Heart right ventricle (tissue), 16 donors: ENCODE measurements at regions not wholly inside any gene's neighbourhood (a gene's known extent, or its start where the extent isn't known, plus 50 kb on each side); places are given as distances from the start of the nearest gene placed in this dataset.

Source experiments
- ATAC-seq, 8 donors: fragments of 200-7000 bp; cut with Tn5 transposase; one replicate each; pipeline ENCODE4 v1.9.1; 2020; ENCODE audit warnings: mild to moderate bottlenecking in 8 of 8, moderate library complexity in 8 of 8, moderate number of reproducible peaks in 1 of 8
- DNase-seq, 2 donors: peaks; one replicate each; pipeline ENCODE4 v3.0.0-alpha.2; 2020
- H3K27ac ChIP-seq, 10 donors: fragments of 200-600 bp; sonication (generic) in 2 of 10; one replicate each; pipeline versions ENCODE4 v1.5.0 to v1.8.0; 2020 to 2022; ENCODE audit warnings: mild to moderate bottlenecking in 3 of 10
- H3K27me3 ChIP-seq, 7 donors: fragments of 200-600 bp; one replicate each; pipeline ENCODE4 v1.8.0; 2021 to 2022; ENCODE audit warnings: mild to moderate bottlenecking in 2 of 7
- H3K36me3 ChIP-seq, 9 donors: fragments of 200-600 bp; sonication (generic) in 1 of 9; one replicate each; pipeline versions ENCODE4 v1.5.0 to v1.8.0; 2020 to 2022; ENCODE audit warnings: mild to moderate bottlenecking in 2 of 9
- H3K4me1 ChIP-seq, 9 donors: fragments of 200-600 bp; sonication (generic) in 1 of 9; one replicate each; pipeline versions ENCODE4 v1.5.0 to v1.8.0; 2020 to 2022; ENCODE audit warnings: mild to moderate bottlenecking in 4 of 9
- H3K4me3 ChIP-seq, 10 donors: fragments of 200-600 bp; sonication (generic) in 2 of 10; one replicate each; pipeline versions ENCODE4 v1.5.0 to v1.8.0; 2020 to 2022; ENCODE audit warnings: mild to moderate bottlenecking in 7 of 10, moderate library complexity in 2 of 10
- H3K9me3 ChIP-seq, 11 donors: fragments of 200-600 bp in 10 of 11; sonication (generic) in 2 of 11; one replicate each; pipeline versions ENCODE4 v1.5.0 to v1.8.0; 2013 to 2022; ENCODE audit warnings: mild to moderate bottlenecking in 2 of 11, control low read depth in 1 of 11, moderate library complexity in 1 of 11
- WGBS, 2 donors: extraction: QIAGEN DNeasy Blood & Tissue Kit; methylation state at CpG; one replicate each; pipeline ENCODE4 v1.1.7; 2013; ENCODE audit warnings: inconsistent platforms in 1 of 2; 5-methylcytosine and 5-hydroxymethylcytosine counted together
- intact Hi-C, 10 donors: fragments of 100-400 bp; cut with DNase I; formaldehyde crosslinking; loops; one replicate each; pipeline versions ENCODE4 v1.11.1 to v1.14.2; 2022
- TF ChIP-seq, protein P1 (sequence below), 9 donors: fragments of 200-600 bp; sonication (generic) in 2 of 9; IDR thresholded peaks; one replicate each; pipeline versions ENCODE4 v1.5.0 to v1.8.0; 2021 to 2022; ENCODE audit warnings: antibody characterized with exemption in 9 of 9, mild to moderate bottlenecking in 5 of 9, moderate library complexity in 1 of 9
- donor health status: Arrhythmogenic right ventricular cardiomyopathy.
- donor health status: ischemic (EF 13 %, LVEDD 7.1; RV severe dilation, severe dysfunction).
- donor health status: healthy with polysubstance abuse.
- donor health status: DM: no; HTN: yes; CAD: no.
- donor health status: DM: no; HTN: no; CAD: no.
- donor health status: ischemic (EF 25% LVEDD 6.9; RV normal size, moderate dysfunction).
- donor health status: ischemic (EF 25% LVEDD 5.7; RV mildly dilated, moderate dysfunction).
- donor health status: healthy.
- donor health status: DM: yes; HTN: yes; CAD: no.
- donor health status: Ischemic cardiomyopathy.
- donor health status: ischemic (EF 35%, LVEDD 5.7; RV mildly dilated, moderate dysfunction).
- donor health status: nonischemic (EF 11% LVEDD 7.7; RV severe dilation, severe dysfunction).
- donor health status: DM: yes; HTN: yes; CAD: no.
- donor health status: PGD.
- donor health status: ischemic (EF 29% LVEDD 5.4; RV normal size, mild dysfunction).
- donor health status: nonischemic (EF 23%, LVEDD 6.1; RV moderate dilation, normal function).

DNA sequence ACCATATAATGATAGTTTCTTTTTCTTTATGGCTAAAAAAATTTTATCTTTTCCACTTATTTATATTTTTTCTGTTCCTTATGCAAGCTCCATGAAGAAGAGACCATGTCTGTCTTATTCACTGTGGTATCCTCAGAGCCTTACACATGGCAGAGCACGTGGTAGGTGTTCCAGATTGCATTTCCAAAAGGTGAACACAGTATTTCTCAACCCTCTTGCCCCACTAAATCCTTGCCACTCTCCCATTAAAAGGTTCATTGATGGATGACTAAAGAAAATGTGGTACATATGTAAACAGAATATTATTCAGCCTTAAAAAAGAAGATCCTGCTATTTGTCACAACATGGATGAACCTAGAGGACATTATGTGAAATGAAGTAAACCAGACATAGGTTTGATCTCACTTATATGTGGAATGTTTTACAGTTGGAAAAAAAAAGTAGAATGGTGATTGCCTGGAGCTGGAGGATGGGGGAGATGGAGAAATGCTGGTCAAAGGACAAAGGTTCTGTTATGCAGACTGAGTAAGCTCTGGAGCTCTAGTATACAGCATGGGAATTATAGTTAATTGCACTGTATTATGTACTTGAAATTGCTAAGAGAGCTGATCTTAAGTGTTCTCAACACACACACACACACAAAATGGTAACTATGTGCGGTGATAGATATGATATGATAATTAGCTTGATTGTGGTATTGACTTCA is 266.7 kb downstream of the CNTN3 start:
- 75 to 76% methylated on average over 2 of the region's 2 CpGs for WGBS, 2 donors
- Histone ChIP-seq H3K36me3 (no peaks in the 10 kb centered on the region), H3K4me1 (no peaks in the 10 kb centered on the region), H3K9me3 (no peaks in the 10 kb centered on the region), H3K27ac (no peak overlapping the region), H3K27me3 (no peaks in the 10 kb centered on the region), H3K4me3 (no peak overlapping the region)
- intact Hi-C loops = no loop called here
- ATAC-seq (no peak), DNase-seq (no peak)
- TF ChIP-seq, protein P1, sequence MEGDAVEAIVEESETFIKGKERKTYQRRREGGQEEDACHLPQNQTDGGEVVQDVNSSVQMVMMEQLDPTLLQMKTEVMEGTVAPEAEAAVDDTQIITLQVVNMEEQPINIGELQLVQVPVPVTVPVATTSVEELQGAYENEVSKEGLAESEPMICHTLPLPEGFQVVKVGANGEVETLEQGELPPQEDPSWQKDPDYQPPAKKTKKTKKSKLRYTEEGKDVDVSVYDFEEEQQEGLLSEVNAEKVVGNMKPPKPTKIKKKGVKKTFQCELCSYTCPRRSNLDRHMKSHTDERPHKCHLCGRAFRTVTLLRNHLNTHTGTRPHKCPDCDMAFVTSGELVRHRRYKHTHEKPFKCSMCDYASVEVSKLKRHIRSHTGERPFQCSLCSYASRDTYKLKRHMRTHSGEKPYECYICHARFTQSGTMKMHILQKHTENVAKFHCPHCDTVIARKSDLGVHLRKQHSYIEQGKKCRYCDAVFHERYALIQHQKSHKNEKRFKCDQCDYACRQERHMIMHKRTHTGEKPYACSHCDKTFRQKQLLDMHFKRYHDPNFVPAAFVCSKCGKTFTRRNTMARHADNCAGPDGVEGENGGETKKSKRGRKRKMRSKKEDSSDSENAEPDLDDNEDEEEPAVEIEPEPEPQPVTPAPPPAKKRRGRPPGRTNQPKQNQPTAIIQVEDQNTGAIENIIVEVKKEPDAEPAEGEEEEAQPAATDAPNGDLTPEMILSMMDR (IDR thresholded peaks at IDR 0.05) = no peak

DNA sequence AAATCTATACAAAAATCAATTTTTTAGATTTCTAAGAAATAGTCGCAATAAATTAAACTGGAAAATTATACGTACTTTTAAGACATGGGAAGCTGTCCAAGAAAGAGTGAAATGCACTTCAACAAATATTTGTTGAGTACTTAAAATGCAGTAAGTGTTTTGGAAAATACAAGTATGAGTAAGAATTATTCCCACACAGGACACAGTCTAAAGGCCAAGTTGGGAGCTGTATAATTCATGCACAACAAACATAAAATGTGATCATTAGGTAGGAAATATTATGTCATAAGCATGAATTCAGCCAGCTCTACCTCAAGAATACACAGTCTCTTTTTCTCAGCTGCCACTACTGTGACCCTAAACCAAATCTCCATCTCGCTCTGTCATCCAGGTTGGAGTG is 267.6 kb downstream of the CNTN3 start:
- DNase-seq (no peak), ATAC-seq (no peak)
- no peaks in the 10 kb centered on the region for H3K27me3 ChIP-seq
- no peak overlapping the region for H3K4me3 ChIP-seq
- intact Hi-C loops = no loop called here
- 81 to 88% methylated on average over 3 of the region's 3 CpGs for WGBS, 2 donors
- TF ChIP-seq, protein P1 (IDR thresholded peaks at IDR 0.05) = no peak
- H3K36me3 ChIP-seq = no peaks in the 10 kb centered on the region
- H3K4me1 ChIP-seq = no peaks in the 10 kb centered on the region
- H3K27ac ChIP-seq = no peak overlapping the region
- no peaks in the 10 kb centered on the region for H3K9me3 ChIP-seq

DNA sequence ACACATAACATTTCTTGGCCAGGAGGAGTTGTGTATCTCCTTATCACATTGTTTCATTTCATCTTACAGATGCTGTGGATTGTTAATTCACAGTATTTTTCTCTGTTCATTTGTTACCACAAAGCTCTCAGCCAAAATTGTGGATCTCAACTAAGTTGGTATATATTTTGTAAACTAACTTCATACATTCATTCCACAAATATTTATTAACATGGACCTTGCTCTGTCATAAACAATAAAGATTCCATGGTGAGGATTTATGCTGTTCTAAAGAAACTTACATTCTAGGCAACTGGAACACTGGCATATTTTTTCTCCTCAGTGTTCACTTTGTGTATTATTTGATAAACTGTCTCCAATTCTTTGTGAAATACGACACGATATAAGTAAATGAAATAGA is 268.8 kb downstream of the CNTN3 start:
- intact Hi-C loops = no loop called here
- DNase-seq (no peak), ATAC-seq (no peak)
- Histone ChIP-seq H3K36me3 (no peaks in the 10 kb centered on the region), H3K4me1 (no peaks in the 10 kb centered on the region), H3K4me3 (no peak overlapping the region), H3K27ac (no peak overlapping the region), H3K9me3 (no peaks in the 10 kb centered on the region), H3K27me3 (no peaks in the 10 kb centered on the region)
- TF ChIP-seq, protein P1 (IDR thresholded peaks at IDR 0.05) = no peak
- 91% methylated on average over 2 of the region's 2 CpGs for WGBS, 2 donors

DNA sequence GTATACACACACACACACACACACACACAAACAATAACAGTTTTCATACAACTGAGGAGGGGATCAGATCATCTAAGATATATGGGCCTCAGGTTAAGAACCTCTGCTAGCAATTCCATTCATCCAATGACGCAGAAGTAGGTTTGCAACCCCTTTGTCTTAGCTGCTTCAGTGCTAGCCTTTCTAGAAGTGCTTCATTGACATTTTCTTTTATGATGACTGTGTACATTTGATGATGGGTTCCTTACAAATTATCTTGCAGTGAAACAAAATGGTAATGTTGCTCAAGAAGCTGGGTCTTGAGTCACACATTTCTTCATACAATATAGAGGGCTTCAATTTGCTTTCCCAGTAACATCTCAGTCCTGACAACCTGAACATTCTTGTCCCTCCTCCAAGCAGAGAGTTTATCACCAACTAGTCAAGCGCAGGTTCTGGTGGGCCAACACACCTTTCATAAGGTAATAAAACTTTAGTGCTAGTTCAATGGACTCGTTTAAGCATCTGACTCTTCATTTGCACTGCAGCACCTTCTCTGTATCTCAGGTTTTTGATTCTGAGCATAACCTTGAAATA is 269.5 kb downstream of the CNTN3 start:
- TF ChIP-seq, protein P1 (IDR thresholded peaks at IDR 0.05) = no peak
- intact Hi-C loops = no loop called here
- DNase-seq (no peak), ATAC-seq (no peak)
- H3K27me3 ChIP-seq = no peaks in the 10 kb centered on the region
- H3K27ac ChIP-seq = no peak overlapping the region
- no peaks in the 10 kb centered on the region for H3K36me3 ChIP-seq
- no peaks in the 10 kb centered on the region for H3K9me3 ChIP-seq
- H3K4me3 ChIP-seq = no peak overlapping the region
- H3K4me1 ChIP-seq = no peaks in the 10 kb centered on the region
- WGBS, 2 donors = 88 to 89% methylated on average over 3 of the region's 3 CpGs
